OCI-LY7 (cell line): ENCODE measurements at regions not wholly inside any gene's neighbourhood (a gene's known extent, or its start where the extent isn't known, plus 50 kb on each side); places are given as distances from the start of the nearest gene placed in this dataset.

Experiments
- BruUV-seq: library from RNA; stranded (reverse); fragments of 400-500 nt; replicated peaks from 2 replicates; lab custom pipeline; 2021; lab: Mats Ljungman, UMichigan
- CTCF ChIA-PET: fragments of 300-600 bp; sonication (Branson Sonifier 250); formaldehyde crosslinking; loops from one replicate; lab custom pipeline; 2022; ENCODE audit warnings: antibody characterized with exemption; ENCODE audit not compliant: unreplicated experiment; lab: Charles Lee
- POLR2A ChIA-PET: fragments of 300-600 bp; sonication (Branson Sonifier 250); formaldehyde crosslinking; loops from one replicate; lab custom pipeline; 2022; ENCODE audit warnings: antibody characterized with exemption; lab: Charles Lee
- DNase-seq: peaks from one replicate; pipeline ENCODE4 v3.0.0-alpha.2; 2015; ENCODE audit warnings: low spot score
- H2AFZ ChIP-seq: fragments of 200-600 bp; sonication (generic), shearing (Covaris generic); 2 replicates; pipeline ENCODE4 v1.6.1; 2014; ENCODE audit warnings: mild to moderate bottlenecking, antibody characterized with exemption, low read length, moderate library complexity
- H3K27ac ChIP-seq: fragments of 200-600 bp; sonication (generic); 2 replicates; pipeline ENCODE4 v1.5.1; 2014; ENCODE audit warnings: mixed run types, low read depth, mild to moderate bottlenecking, moderate library complexity, low read length, inconsistent platforms; ENCODE audit not compliant: poor library complexity, severe bottlenecking
- H3K36me3 ChIP-seq: fragments of 200-600 bp; sonication (generic); 2 replicates; pipeline ENCODE4 v1.6.1; 2014; ENCODE audit warnings: mild to moderate bottlenecking, antibody characterized with exemption, low read length, moderate library complexity, mixed read lengths; ENCODE audit not compliant: insufficient read depth
- H3K4me1 ChIP-seq: fragments of 200-600 bp; sonication (generic); 2 replicates; pipeline ENCODE4 v1.5.1; 2014; ENCODE audit warnings: mild to moderate bottlenecking, low read length; ENCODE audit not compliant: insufficient read depth, poor library complexity, severe bottlenecking
- H3K4me2 ChIP-seq: fragments of 200-600 bp; sonication (generic); 2 replicates; pipeline ENCODE4 v1.6.1; 2014; ENCODE audit warnings: mild to moderate bottlenecking, low read length
- H3K4me3 ChIP-seq: fragments of 200-600 bp; sonication (generic); 2 replicates; pipeline ENCODE4 v1.5.1; 2014; ENCODE audit warnings: mild to moderate bottlenecking, low read depth, low read length; ENCODE audit not compliant: poor library complexity, severe bottlenecking
- H3K79me2 ChIP-seq: fragments of 200-600 bp; sonication (generic); 2 replicates; pipeline ENCODE4 v1.6.1; 2016; ENCODE audit warnings: low read depth, mild to moderate bottlenecking, low read length, moderate library complexity, mixed read lengths; ENCODE audit not compliant: insufficient read depth
- H3K9me2 ChIP-seq: fragments of 200-600 bp; sonication (generic); 2 replicates; pipeline ENCODE4 v1.6.1; 2016; ENCODE audit warnings: mild to moderate bottlenecking, low read length, mixed read lengths; ENCODE audit not compliant: insufficient read depth
- H3K9me3 ChIP-seq: fragments of 200-600 bp; sonication (generic); 2 replicates; pipeline ENCODE4 v1.6.1; 2014; ENCODE audit warnings: mild to moderate bottlenecking, mixed run types, low read length, mixed read lengths
- H4K20me1 ChIP-seq: fragments of 200-600 bp; sonication (generic); 2 replicates; pipeline ENCODE4 v1.6.1; 2014; ENCODE audit warnings: mild to moderate bottlenecking, antibody characterized with exemption, low read length, moderate library complexity, mixed read lengths; ENCODE audit not compliant: insufficient read depth
- CTCF ChIP-seq: fragments of 200-600 bp; sonication (generic); conservative IDR thresholded peaks from 2 replicates; pipeline ENCODE4 v1.5.1; 2014; ENCODE audit warnings: mild to moderate bottlenecking, antibody characterized with exemption, low read length, moderate library complexity, mixed read lengths
- EZH2phosphoT487 ChIP-seq: fragments of 200-600 bp; sonication (generic); IDR thresholded peaks from 2 replicates; pipeline ENCODE4 v1.6.1; 2018; ENCODE audit warnings: low read depth, borderline replicate concordance, mild to moderate bottlenecking, mixed run types, antibody characterized with exemption, low read length, moderate library complexity, mixed read lengths
- intact Hi-C: fragments of 100-400 bp; cut with micrococcal nuclease; formaldehyde crosslinking; loops from one replicate; pipeline ENCODE4 v1.10.0; 2022; ENCODE audit not compliant: unreplicated experiment

GRCh38 chr10:3964516-3964915 lies 179.5 kb upstream of the KLF6 start:
- no peaks in the 10 kb centered on the region for H3K9me3 ChIP-seq
- POLR2A ChIA-PET = no interaction called here

GRCh38 chr10:3963191-3963673 lies 178.2 kb upstream of the KLF6 start:
- no TSS peak for BruUV-seq
- H3K9me3 ChIP-seq = no peaks in the 10 kb centered on the region

More at GRCh38 chr10:3964516-3964915, 179.5 kb upstream of the KLF6 start:
- intact Hi-C loops = no loop called here
- CTCF ChIA-PET = no interaction called here
- Histone ChIP-seq H3K4me3 (no peak overlapping the region), H3K79me2 (no peaks in the 10 kb centered on the region), H2AFZ (no peak overlapping the region), H4K20me1 (no peaks in the 10 kb centered on the region), H3K9me2 (no peaks in the 10 kb centered on the region), H3K36me3 (no peaks in the 10 kb centered on the region), H3K4me2 (no peak overlapping the region), H3K4me1 (no peaks in the 10 kb centered on the region), H3K27ac (no peak overlapping the region)
- no peak for DNase-seq
- no TSS peak for BruUV-seq
- TF ChIP-seq CTCF = no peak
- TF ChIP-seq EZH2phosphoT487 = no peak

More at GRCh38 chr10:3963191-3963673, 178.2 kb upstream of the KLF6 start:
- intact Hi-C loops = no loop called here
- no peaks in the 10 kb centered on the region for H3K4me1 ChIP-seq
- H3K79me2 ChIP-seq = no peaks in the 10 kb centered on the region
- H3K36me3 ChIP-seq = no peaks in the 10 kb centered on the region
- H4K20me1 ChIP-seq = no peaks in the 10 kb centered on the region
- TF ChIP-seq EZH2phosphoT487 = no peak
- no peak for TF ChIP-seq CTCF
- CTCF ChIA-PET = no interaction called here
- no peak overlapping the region for H3K4me2 ChIP-seq
- no peaks in the 10 kb centered on the region for H3K9me2 ChIP-seq
- POLR2A ChIA-PET = no interaction called here
- DNase-seq = no peak
- no peak overlapping the region for H2AFZ ChIP-seq
- H3K27ac ChIP-seq = no peak overlapping the region
- H3K4me3 ChIP-seq = no peak overlapping the region
